ENCODE measurements at regions not wholly inside any gene's neighbourhood (a gene's known extent, or its start where the extent isn't known, plus 50 kb on each side); places are given as distances from the start of the nearest gene placed in this dataset.

DNA sequence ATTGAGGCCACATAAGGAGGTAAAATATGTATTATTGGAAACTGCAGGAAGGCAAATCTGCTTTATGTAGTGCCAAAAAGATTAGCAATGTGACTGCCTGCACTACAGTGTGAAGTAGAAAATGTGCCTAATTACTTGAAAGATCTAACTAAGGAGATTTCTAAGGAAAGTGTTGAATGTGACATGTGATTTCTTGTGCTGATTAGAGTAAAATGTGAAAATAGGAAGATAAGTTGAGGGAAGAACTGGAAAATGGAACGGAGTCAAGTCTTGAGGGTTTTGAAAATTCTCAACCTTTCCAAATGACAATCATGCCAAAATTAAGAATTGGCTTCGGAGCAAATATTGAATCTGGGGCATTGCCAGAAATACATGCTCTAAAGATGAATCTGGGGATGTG lies 209.5 kb upstream of the SPOCK3 start:
- no peak overlapping the region for H3K9ac ChIP-seq (ENCODE audit: control insufficient read depth, extremely low read depth, insufficient read depth, low read length)
- DNase-seq (ENCODE audit: low read depth, low spot score): no peak
- TF ChIP-seq EZH2 (IDR thresholded peaks at IDR 0.05; ENCODE audit: low read length) (no peak), CTCF (optimal IDR thresholded peaks at IDR 0.05 in 1 of 3, IDR thresholded peaks at IDR 0.05 in 1 of 3, conservative IDR thresholded peaks at IDR 0.05 in 1 of 3; ENCODE audit: extremely low read depth in 1 of 3, insufficient read depth in 2 of 3, low read length in 3 of 3) (no peak)
- H3K9me3 ChIP-seq (ENCODE audit: control insufficient read depth, low read depth, low read length): no peaks in the 10 kb centered on the region
- no peak overlapping the region for H2AFZ ChIP-seq (ENCODE audit: control insufficient read depth, low read length)
- no peaks in the 10 kb centered on the region for H3K9me1 ChIP-seq (ENCODE audit: control insufficient read depth, extremely low read depth, insufficient read depth, low read length)
- no peaks in the 10 kb centered on the region for H3K4me1 ChIP-seq (ENCODE audit: control insufficient read depth, extremely low read depth, insufficient read depth, low read length)
- H3K27me3 ChIP-seq (ENCODE audit: control insufficient read depth, extremely low read depth, insufficient read depth, low read length): no peaks in the 10 kb centered on the region
- no peak for FAIRE-seq
- H3K27ac ChIP-seq (ENCODE audit: control insufficient read depth, insufficient read depth, low read length): no peak overlapping the region
- H4K20me1 ChIP-seq (ENCODE audit: control insufficient read depth, extremely low read depth, insufficient read depth, low read length): no peaks in the 10 kb centered on the region
- dilution Hi-C loops (cut with MboI; ENCODE audit: extremely low pct_ligation_motif_present, low sequenced_read_pairs): no loop called here
- H3K36me3 ChIP-seq (ENCODE audit: control insufficient read depth in 2 of 2, extremely low read depth in 1 of 2, insufficient read depth in 2 of 2, low read length in 2 of 2): no peaks in the 10 kb centered on the region
- H3K79me2 ChIP-seq (ENCODE audit: control insufficient read depth, insufficient read depth, low read length): no peaks in the 10 kb centered on the region
- H3K4me2 ChIP-seq (ENCODE audit: control insufficient read depth, extremely low read depth, insufficient read depth, low read depth, low read length): no peak overlapping the region
- H3K4me3 ChIP-seq (ENCODE audit: control insufficient read depth in 2 of 3, extremely low read depth in 1 of 3, insufficient read depth in 2 of 3, low read depth in 1 of 3, low read length in 3 of 3): no peak overlapping the region

DNA sequence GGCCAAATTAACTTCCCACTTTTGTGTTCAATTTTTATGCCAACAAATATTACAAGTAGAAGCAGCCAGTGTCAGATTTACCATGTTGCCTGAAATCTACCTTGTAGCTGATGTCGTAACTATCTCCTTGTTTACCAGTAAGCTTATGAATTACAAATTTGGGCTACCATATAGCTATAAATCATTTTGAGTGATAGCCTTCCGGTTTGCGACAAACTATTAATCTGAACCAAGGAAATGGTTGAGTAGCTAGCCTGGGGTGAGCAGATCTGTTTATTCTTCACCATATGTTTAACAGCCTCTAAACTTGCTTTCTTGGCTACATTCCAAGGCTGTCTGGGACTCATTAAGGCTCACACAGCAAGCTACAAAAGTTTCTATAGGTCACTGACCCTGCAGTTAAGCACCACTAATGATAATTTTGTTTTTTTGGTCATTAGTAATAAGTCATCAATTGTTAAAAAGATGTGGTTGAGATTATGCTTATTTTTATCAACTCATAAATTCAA lies 218.7 kb upstream of the SPOCK3 start:
- FAIRE-seq: no peak
- H3K9me3 ChIP-seq (ENCODE audit: control insufficient read depth, low read depth, low read length): no peaks in the 10 kb centered on the region
- H3K9me1 ChIP-seq (ENCODE audit: control insufficient read depth, extremely low read depth, insufficient read depth, low read length): no peaks in the 10 kb centered on the region
- no peak overlapping the region for H3K4me3 ChIP-seq (ENCODE audit: control insufficient read depth in 2 of 3, extremely low read depth in 1 of 3, insufficient read depth in 2 of 3, low read depth in 1 of 3, low read length in 3 of 3)
- no peak overlapping the region for H3K27ac ChIP-seq (ENCODE audit: control insufficient read depth, insufficient read depth, low read length)
- no peaks in the 10 kb centered on the region for H3K27me3 ChIP-seq (ENCODE audit: control insufficient read depth, extremely low read depth, insufficient read depth, low read length)
- H3K79me2 ChIP-seq (ENCODE audit: control insufficient read depth, insufficient read depth, low read length): no peaks in the 10 kb centered on the region
- no peak overlapping the region for H3K4me2 ChIP-seq (ENCODE audit: control insufficient read depth, extremely low read depth, insufficient read depth, low read depth, low read length)
- H3K36me3 ChIP-seq (ENCODE audit: control insufficient read depth in 2 of 2, extremely low read depth in 1 of 2, insufficient read depth in 2 of 2, low read length in 2 of 2): no peaks in the 10 kb centered on the region
- H3K9ac ChIP-seq (ENCODE audit: control insufficient read depth, extremely low read depth, insufficient read depth, low read length): no peak overlapping the region
- H3K4me1 ChIP-seq (ENCODE audit: control insufficient read depth, extremely low read depth, insufficient read depth, low read length): no peaks in the 10 kb centered on the region
- H4K20me1 ChIP-seq (ENCODE audit: control insufficient read depth, extremely low read depth, insufficient read depth, low read length): no peaks in the 10 kb centered on the region
- H2AFZ ChIP-seq (ENCODE audit: control insufficient read depth, low read length): no peak overlapping the region
- dilution Hi-C loops (cut with MboI; ENCODE audit: extremely low pct_ligation_motif_present, low sequenced_read_pairs): no loop called here
- TF ChIP-seq EZH2 (IDR thresholded peaks at IDR 0.05; ENCODE audit: low read length) (no peak), CTCF (optimal IDR thresholded peaks at IDR 0.05 in 1 of 3, IDR thresholded peaks at IDR 0.05 in 1 of 3, conservative IDR thresholded peaks at IDR 0.05 in 1 of 3; ENCODE audit: extremely low read depth in 1 of 3, insufficient read depth in 2 of 3, low read length in 3 of 3) (no peak)
- DNase-seq (ENCODE audit: low read depth, low spot score): no peak

All from keratinocyte (primary cell).